K562 (cell line): ENCODE measurements at regions not wholly inside any gene's neighbourhood (a gene's known extent, or its start where the extent isn't known, plus 50 kb on each side); places are given as distances from the start of the nearest gene placed in this dataset.

Source experiments
- JUND ChIP-seq, 2 experiments: IDR thresholded peaks; 2 replicates in 1 of 2; 3 replicates in 1 of 2; pipeline ENCODE4 v1.6.1; 2011; ENCODE audit warnings: borderline replicate concordance in 2 of 2, low read depth in 2 of 2, low read length in 2 of 2, improper control_type of control experiment in 1 of 2, missing biosample characterization in 1 of 2, missing genetic modification characterization in 1 of 2, missing genetic modification reagents in 1 of 2
- MYC ChIP-seq, 2 experiments: fragments of 250-450 bp in 1 of 2; sonication (Bioruptor Pico) in 1 of 2; IDR thresholded peaks; 2 replicates each; pipeline versions ENCODE4 v1.5.1 to v1.6.1; 2012 to 2021; ENCODE audit warnings: low read depth in 2 of 2, borderline replicate concordance in 1 of 2, improper control_type of control experiment in 1 of 2, low read length in 1 of 2, mild to moderate bottlenecking in 1 of 2, moderate library complexity in 1 of 2
- REST ChIP-seq, 2 experiments: fragments of 450-650 bp; formaldehyde crosslinking in 1 of 2; IDR thresholded peaks; 2 replicates each; pipeline versions ENCODE4 v1.4.0 to v1.6.1; 2014 to 2020; ENCODE audit warnings: mild to moderate bottlenecking in 2 of 2, borderline replicate concordance in 1 of 2, low read depth in 1 of 2
- SFPQ ChIP-seq: fragments of 200-400 bp; formaldehyde crosslinking; IDR thresholded peaks from 2 replicates; pipeline ENCODE4 v1.6.1; 2017; ENCODE audit warnings: mild to moderate bottlenecking, low read depth, low read length, moderate library complexity
- ZNF311 ChIP-seq: fragments of 250-450 bp; sonication (Bioruptor Pico); IDR thresholded peaks from 2 replicates; pipeline ENCODE4 v1.4.0; 2020; ENCODE audit warnings: mild to moderate bottlenecking, moderate library complexity

GRCh38 chr16:64292953-64293352 is 828.9 kb downstream of the CDH11 start:
- TF ChIP-seq SFPQ = no peak
- TF ChIP-seq REST (IDR thresholded peaks at IDR 0.05; ENCODE audit: borderline replicate concordance) = no peak
- TF ChIP-seq REST (CRISPR knock-in tag; IDR thresholded peaks at IDR 0.05; ENCODE audit: low read depth) = no peak
- no peak for TF ChIP-seq MYC (IDR thresholded peaks at IDR 0.05; ENCODE audit: low read depth, low read length)
- TF ChIP-seq MYC (CRISPR knock-in tag; IDR thresholded peaks at IDR 0.05; ENCODE audit: borderline replicate concordance, low read depth) = no peak
- TF ChIP-seq ZNF311 = no peak
- no peak for TF ChIP-seq JUND (IDR thresholded peaks at IDR 0.05; ENCODE audit: borderline replicate concordance, low read depth, low read length)
- TF ChIP-seq JUND (tag; IDR thresholded peaks at IDR 0.05; ENCODE audit: borderline replicate concordance, low read depth, low read length) = no peak
